Activated CD8-positive, alpha-beta T cell treated with anti-CD3 and anti-CD28 coated beads for 36 hours (primary cell): ENCODE measurements at regions not wholly inside any gene's neighbourhood (a gene's known extent, or its start where the extent isn't known, plus 50 kb on each side); places are given as distances from the start of the nearest gene placed in this dataset.
"Not testable (repeated sequence)": the region's sequence is repeated elsewhere in the genome, so short reads cannot be mapped to it uniquely, and the experiment has no call there.

ENCODE experiments used
- ATAC-seq: fragments of 200-7000 bp; cut with Tn5 transposase; one replicate; pipeline ENCODE4 v1.10.0; 2021; ENCODE audit warnings: mild to moderate bottlenecking, moderate library complexity
- CTCF ChIA-PET: fragments of 350-600 bp; sonication (Branson Sonifier 250); formaldehyde crosslinking; loops from one replicate; lab custom pipeline; 2021; ENCODE audit warnings: antibody characterized with exemption; lab: Charles Lee
- POLR2A ChIA-PET: fragments of 350-600 bp; sonication (Branson Sonifier 250); formaldehyde crosslinking; loops from one replicate; lab custom pipeline; 2021; ENCODE audit warnings: antibody characterized with exemption; lab: Charles Lee
- DNase-seq: peaks from one replicate; pipeline ENCODE4 v3.0.0-alpha.2; 2020
- H3K27ac Mint-ChIP-seq: one replicate; pipeline ENCODE4 v1.8.0; 2021; ENCODE audit warnings: mild to moderate bottlenecking, mixed read lengths
- H3K27me3 Mint-ChIP-seq: one replicate; pipeline ENCODE4 v1.8.0; 2021; ENCODE audit warnings: mixed read lengths
- H3K36me3 Mint-ChIP-seq: one replicate; pipeline ENCODE4 v1.8.0; 2021; ENCODE audit warnings: low read depth, mixed read lengths
- H3K4me1 Mint-ChIP-seq: one replicate; pipeline ENCODE4 v1.8.0; 2021; ENCODE audit warnings: low read depth, mixed read lengths
- H3K4me3 Mint-ChIP-seq: one replicate; pipeline ENCODE4 v1.8.0; 2021; ENCODE audit warnings: mild to moderate bottlenecking, moderate library complexity, mixed read lengths
- H3K9me3 Mint-ChIP-seq: one replicate; pipeline ENCODE4 v1.8.0; 2021; ENCODE audit warnings: mixed read lengths
- intact Hi-C: fragments of 100-400 bp; cut with micrococcal nuclease; formaldehyde crosslinking; loops from one replicate; pipeline ENCODE4 v1.10.0; 2022
- TF ChIP-seq, protein P1 (sequence below): fragments of 200-600 bp; IDR thresholded peaks from one replicate; pipeline ENCODE4 v1.8.0; 2022; ENCODE audit warnings: antibody characterized with exemption, mild to moderate bottlenecking

DNA sequence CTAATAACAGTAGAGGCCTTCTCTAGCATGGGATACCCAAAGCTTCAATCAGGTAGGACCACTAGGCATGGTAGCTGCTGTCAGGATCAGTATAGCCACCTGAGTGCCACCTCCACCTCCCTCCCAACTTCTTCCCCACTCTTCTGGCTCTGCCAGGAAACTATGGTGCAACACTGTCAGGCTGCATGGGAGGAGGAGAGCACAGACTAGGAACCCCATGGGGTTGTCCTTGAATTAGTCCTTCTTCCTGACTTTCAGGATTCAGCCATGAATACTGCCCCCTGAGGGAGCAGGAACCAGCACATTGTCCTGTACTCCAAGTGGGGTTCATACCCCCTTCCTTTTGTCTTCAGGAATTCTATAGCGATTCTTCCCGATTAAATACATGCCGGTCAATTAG is 340.8 kb upstream of the ONECUT1 start:
- no peak for DNase-seq
- CTCF ChIA-PET: no interaction called here
- no peaks in the 10 kb centered on the region for H3K9me3 Mint-ChIP-seq
- no peak for ATAC-seq
- H3K27me3 Mint-ChIP-seq: no peaks in the 10 kb centered on the region
- intact Hi-C loops: no loop called here
- POLR2A ChIA-PET: no interaction called here
- no peak overlapping the region for H3K27ac Mint-ChIP-seq
- H3K36me3 Mint-ChIP-seq: no peaks in the 10 kb centered on the region
- no peak overlapping the region for H3K4me3 Mint-ChIP-seq
- H3K4me1 Mint-ChIP-seq: no peaks in the 10 kb centered on the region
- TF ChIP-seq, protein P1, sequence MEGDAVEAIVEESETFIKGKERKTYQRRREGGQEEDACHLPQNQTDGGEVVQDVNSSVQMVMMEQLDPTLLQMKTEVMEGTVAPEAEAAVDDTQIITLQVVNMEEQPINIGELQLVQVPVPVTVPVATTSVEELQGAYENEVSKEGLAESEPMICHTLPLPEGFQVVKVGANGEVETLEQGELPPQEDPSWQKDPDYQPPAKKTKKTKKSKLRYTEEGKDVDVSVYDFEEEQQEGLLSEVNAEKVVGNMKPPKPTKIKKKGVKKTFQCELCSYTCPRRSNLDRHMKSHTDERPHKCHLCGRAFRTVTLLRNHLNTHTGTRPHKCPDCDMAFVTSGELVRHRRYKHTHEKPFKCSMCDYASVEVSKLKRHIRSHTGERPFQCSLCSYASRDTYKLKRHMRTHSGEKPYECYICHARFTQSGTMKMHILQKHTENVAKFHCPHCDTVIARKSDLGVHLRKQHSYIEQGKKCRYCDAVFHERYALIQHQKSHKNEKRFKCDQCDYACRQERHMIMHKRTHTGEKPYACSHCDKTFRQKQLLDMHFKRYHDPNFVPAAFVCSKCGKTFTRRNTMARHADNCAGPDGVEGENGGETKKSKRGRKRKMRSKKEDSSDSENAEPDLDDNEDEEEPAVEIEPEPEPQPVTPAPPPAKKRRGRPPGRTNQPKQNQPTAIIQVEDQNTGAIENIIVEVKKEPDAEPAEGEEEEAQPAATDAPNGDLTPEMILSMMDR: no peak

DNA sequence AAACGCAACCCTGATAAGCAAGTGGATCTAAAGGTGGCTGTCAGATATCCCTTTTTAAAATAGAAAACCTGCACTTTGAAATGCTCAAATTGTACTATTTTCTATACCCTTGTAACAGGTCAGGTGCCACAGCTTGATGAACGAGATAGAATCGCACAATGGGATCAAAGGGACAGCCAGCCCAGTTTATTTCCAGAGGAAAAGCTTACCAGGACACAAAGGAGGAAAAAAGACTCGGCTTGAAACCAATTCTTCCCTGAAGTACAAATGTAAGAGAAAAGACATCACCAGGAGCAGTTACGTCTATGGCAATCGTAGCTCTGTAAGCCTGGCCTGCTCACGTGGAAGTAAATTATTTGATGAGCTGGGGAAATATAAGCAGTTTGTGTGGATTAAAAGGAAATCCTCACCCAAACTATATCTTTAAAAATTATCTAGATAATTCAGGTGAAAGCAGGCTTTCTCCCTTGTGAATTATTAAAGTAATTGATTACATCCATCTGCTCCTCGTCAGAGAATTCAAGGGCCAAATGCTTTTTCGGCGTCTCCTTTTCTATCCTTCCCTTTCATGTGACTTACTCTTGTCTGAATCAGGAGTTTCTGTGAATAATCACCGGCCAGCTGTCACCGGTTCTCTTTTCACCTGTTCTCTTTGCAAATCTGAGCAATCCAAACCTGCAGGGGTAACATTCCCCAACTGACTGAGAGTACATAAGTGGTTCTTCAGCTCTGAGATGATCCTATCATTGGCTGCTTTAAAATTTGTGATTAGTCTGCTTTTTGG is 339.2 kb upstream of the ONECUT1 start:
- Mint-ChIP-seq H3K4me3 (no peak overlapping the region), H3K27me3 (no peaks in the 10 kb centered on the region), H3K36me3 (no peaks in the 10 kb centered on the region), H3K4me1 (no peaks in the 10 kb centered on the region), H3K27ac (no peak overlapping the region), H3K9me3 (no peaks in the 10 kb centered on the region)
- ChIA-PET CTCF (no interaction called here), POLR2A (no interaction called here)
- intact Hi-C loops: no loop called here
- DNase-seq (no peak), ATAC-seq (no peak)
- TF ChIP-seq, protein P1: no peak

GRCh38 chr15:53128652-53129051 is 338.5 kb upstream of the ONECUT1 start:
- ATAC-seq (no peak), DNase-seq (no peak)
- H3K27ac Mint-ChIP-seq: no peak overlapping the region
- no peaks in the 10 kb centered on the region for H3K36me3 Mint-ChIP-seq
- no peak overlapping the region for H3K4me3 Mint-ChIP-seq
- no peaks in the 10 kb centered on the region for H3K27me3 Mint-ChIP-seq
- intact Hi-C loops: no loop called here
- no peaks in the 10 kb centered on the region for H3K9me3 Mint-ChIP-seq
- POLR2A ChIA-PET: no interaction called here
- CTCF ChIA-PET: no interaction called here
- H3K4me1 Mint-ChIP-seq: no peaks in the 10 kb centered on the region
- TF ChIP-seq, protein P1: no peak

GRCh38 chr15:53126144-53126543 is 336.0 kb upstream of the ONECUT1 start:
- CTCF ChIA-PET: no interaction called here
- TF ChIP-seq, protein P1: no peak
- intact Hi-C loops: no loop called here

DNA sequence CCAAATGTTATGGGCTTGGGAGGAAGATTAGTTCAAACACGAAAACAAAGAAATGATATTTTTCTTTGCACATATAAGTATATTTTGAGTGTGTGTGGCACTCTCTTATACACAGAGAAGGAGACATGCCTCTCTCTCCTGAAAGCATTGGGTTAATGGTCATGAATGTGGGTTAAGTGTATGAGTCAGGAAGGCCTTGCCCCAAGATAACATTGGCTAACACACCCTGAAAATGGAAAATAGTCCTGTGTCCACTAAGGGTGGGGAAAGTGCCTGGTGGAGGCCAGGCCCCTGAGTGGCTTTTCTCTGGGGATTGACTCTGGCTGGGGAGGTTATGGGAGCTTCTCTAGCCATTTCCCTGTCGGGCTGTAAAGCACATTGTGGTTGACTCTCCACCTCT is 332.7 kb upstream of the ONECUT1 start:
- POLR2A ChIA-PET: no interaction called here
- TF ChIP-seq, protein P1: no peak
- intact Hi-C loops: no loop called here
- no peaks in the 10 kb centered on the region for H3K36me3 Mint-ChIP-seq
- CTCF ChIA-PET: no interaction called here
- no peak overlapping the region for H3K4me3 Mint-ChIP-seq
- H3K27me3 Mint-ChIP-seq: no peaks in the 10 kb centered on the region
- no peak for ATAC-seq
- H3K9me3 Mint-ChIP-seq: no peaks in the 10 kb centered on the region
- no peak overlapping the region for H3K27ac Mint-ChIP-seq
- DNase-seq: no peak
- no peaks in the 10 kb centered on the region for H3K4me1 Mint-ChIP-seq

More at GRCh38 chr15:53126144-53126543, 336.0 kb upstream of the ONECUT1 start:
- H3K27me3 Mint-ChIP-seq: no peaks in the 10 kb centered on the region
- H3K4me3 Mint-ChIP-seq: no peak overlapping the region
- H3K27ac Mint-ChIP-seq: no peak overlapping the region
- H3K36me3 Mint-ChIP-seq: no peaks in the 10 kb centered on the region
- H3K4me1 Mint-ChIP-seq: no peaks in the 10 kb centered on the region
- no peak for ATAC-seq
- H3K9me3 Mint-ChIP-seq: no peaks in the 10 kb centered on the region
- POLR2A ChIA-PET: no interaction called here
- no peak for DNase-seq

DNA sequence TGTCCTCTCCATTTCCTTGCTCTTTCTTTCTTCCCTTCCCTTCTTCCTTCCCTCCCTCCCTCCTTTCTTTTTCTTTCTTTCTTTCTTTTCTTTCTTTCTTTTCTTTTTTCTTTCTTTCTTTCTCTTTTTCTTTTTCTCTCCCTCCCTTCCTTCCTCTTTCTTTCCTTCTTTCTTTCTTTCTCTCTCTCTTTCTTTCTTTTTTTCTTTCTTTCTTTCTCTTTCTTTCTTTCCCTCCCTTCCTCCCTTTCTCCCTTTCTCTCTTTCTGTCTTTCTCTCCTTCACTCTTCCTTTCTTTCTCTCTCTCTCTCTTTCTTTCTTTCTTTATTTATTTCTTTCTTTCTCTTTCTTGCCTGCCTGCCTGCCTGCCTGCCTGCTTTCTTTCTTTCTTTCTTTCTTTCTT is 326.8 kb upstream of the ONECUT1 start:
- not testable (repeated sequence) for H3K4me1 Mint-ChIP-seq, ATAC-seq

More for the DNA sequence above, 326.8 kb upstream of the ONECUT1 start:
- H3K27me3 Mint-ChIP-seq, POLR2A ChIA-PET, DNase-seq, CTCF ChIA-PET, intact Hi-C loops, H3K27ac Mint-ChIP-seq, H3K4me3 Mint-ChIP-seq, H3K9me3 Mint-ChIP-seq, H3K36me3 Mint-ChIP-seq: not testable (repeated sequence)
